SK-N-SH (cell line): ENCODE measurements at regions not wholly inside any gene's neighbourhood (a gene's known extent, or its start where the extent isn't known, plus 50 kb on each side); places are given as distances from the start of the nearest gene placed in this dataset.

Experiments
- CTCF ChIA-PET: fragments of 300-600, 350-600 bp; formaldehyde crosslinking; extraction: SDS; loops from one replicate; lab custom pipeline; 2021; lab: Yijun Ruan, JAX
- POLR2A ChIA-PET: fragments of 350-600 bp; sonication (Branson Sonifier 250); formaldehyde crosslinking; extraction: SDS; loops from one replicate; lab custom pipeline; 2020; ENCODE audit warnings: antibody characterized with exemption, inconsistent platforms; lab: Yijun Ruan, JAX
- DNase-seq: peaks from one replicate; pipeline ENCODE4 v3.0.0; 2012
- H2AFZ ChIP-seq: fragments of 200-600 bp; sonication (generic); 2 replicates; pipeline ENCODE4 v1.8.1; 2016; ENCODE audit warnings: antibody characterized with exemption, mild to moderate bottlenecking, low read depth
- H3F3A ChIP-seq: fragments of 200-600 bp; sonication (generic); replicated peaks from 2 replicates; pipeline ENCODE3; 2016; ENCODE audit warnings: antibody characterized with exemption, mild to moderate bottlenecking; ENCODE audit not compliant: insufficient read depth
- H3K27ac ChIP-seq, 2 experiments: fragments of 200-500 bp in 1 of 2; fragments of 200-600 bp in 1 of 2; sonication (Bioruptor generic) in 1 of 2; sonication (generic), shearing (Covaris generic) in 1 of 2; 2 replicates each; pipeline versions ENCODE4 v1.5.1 to v1.6.1; 2014 to 2016; ENCODE audit warnings: low read depth in 2 of 2, inconsistent platforms in 1 of 2, low read length in 1 of 2, mild to moderate bottlenecking in 1 of 2, mixed read lengths in 1 of 2
- H3K27me3 ChIP-seq: fragments of 200-600 bp; sonication (generic), shearing (Covaris generic); 2 replicates; pipeline ENCODE4 v1.6.1; 2016; ENCODE audit warnings: mixed run types; ENCODE audit not compliant: insufficient read depth
- H3K36me3 ChIP-seq, 2 experiments: fragments of 200-500 bp in 1 of 2; fragments of 200-600 bp in 1 of 2; sonication (Bioruptor generic) in 1 of 2; sonication (generic) in 1 of 2; replicated peaks in 1 of 2; 2 replicates each; pipeline versions ENCODE3 to v1.5.1; 2014 to 2016; ENCODE audit warnings: low read length in 1 of 2, mild to moderate bottlenecking in 1 of 2; ENCODE audit not compliant: insufficient read depth in 2 of 2, control insufficient read depth in 1 of 2
- H3K4me1 ChIP-seq, 2 experiments: fragments of 200-500 bp in 1 of 2; fragments of 200-600 bp in 1 of 2; sonication (Bioruptor generic) in 1 of 2; sonication (generic), shearing (Covaris generic) in 1 of 2; 2 replicates each; pipeline versions ENCODE4 v1.5.1 to v1.6.1; 2014 to 2016; ENCODE audit warnings: low read depth in 1 of 2, low read length in 1 of 2, mixed run types in 1 of 2; ENCODE audit not compliant: insufficient read depth in 2 of 2, control insufficient read depth in 1 of 2
- H3K4me2 ChIP-seq: fragments of 200-600 bp; sonication (generic), shearing (Covaris generic); 2 replicates; pipeline ENCODE4 v1.6.1; 2017; ENCODE audit warnings: mixed run types
- H3K4me3 ChIP-seq, 2 experiments: fragments of 200-500 bp in 1 of 2; fragments of 200-600 bp in 1 of 2; sonication (Bioruptor generic) in 1 of 2; sonication (generic), shearing (Covaris generic) in 1 of 2; 2 replicates each; pipeline versions ENCODE4 v1.5.1 to v1.8.1; 2014 to 2016; ENCODE audit warnings: low read depth in 2 of 2, inconsistent platforms in 1 of 2, low read length in 1 of 2, mild to moderate bottlenecking in 1 of 2, mixed read lengths in 1 of 2, moderate library complexity in 1 of 2
- H3K79me2 ChIP-seq: fragments of 200-600 bp; sonication (generic); 2 replicates; pipeline ENCODE4 v1.8.1; 2017; ENCODE audit warnings: mild to moderate bottlenecking; ENCODE audit not compliant: insufficient read depth
- H3K9ac ChIP-seq: fragments of 200-600 bp; sonication (generic); 2 replicates; pipeline ENCODE4 v1.6.1; 2017; ENCODE audit warnings: mixed run types
- H3K9me2 ChIP-seq: fragments of 200-600 bp; sonication (generic); 2 replicates; pipeline ENCODE4 v1.6.1; 2017; ENCODE audit warnings: mixed run types
- H3K9me3 ChIP-seq: fragments of 200-600 bp; sonication (generic); 2 replicates; pipeline ENCODE4 v1.6.1; 2017; ENCODE audit warnings: mixed run types, mild to moderate bottlenecking, moderate library complexity
- H4K20me1 ChIP-seq: fragments of 200-600 bp; sonication (generic); 2 replicates; pipeline ENCODE4 v1.6.1; 2017; ENCODE audit warnings: mild to moderate bottlenecking, mixed run types; ENCODE audit not compliant: insufficient read depth
- FOXJ3 ChIP-seq: sonication (generic); formaldehyde crosslinking; IDR thresholded peaks from 2 replicates; pipeline ENCODE4 v1.5.1; 2020; ENCODE audit warnings: mild to moderate bottlenecking, missing genetic modification reagents
- GATA2 ChIP-seq: sonication (generic); formaldehyde crosslinking; IDR thresholded peaks from 2 replicates; pipeline ENCODE4 v1.5.0; 2020; ENCODE audit warnings: mild to moderate bottlenecking, missing genetic modification reagents
- JUND ChIP-seq: IDR thresholded peaks from 2 replicates; pipeline ENCODE4 v1.4.0; 2012
- MEF2A ChIP-seq: IDR thresholded peaks from 2 replicates; pipeline ENCODE4 v1.4.0; 2012; ENCODE audit warnings: low read depth, borderline replicate concordance
- NFIC ChIP-seq: IDR thresholded peaks from 2 replicates; pipeline ENCODE4 v1.4.0; 2012; ENCODE audit warnings: borderline replicate concordance
- POLR2AphosphoS5 ChIP-seq: IDR thresholded peaks from 2 replicates; pipeline ENCODE4 v1.6.1; 2012; ENCODE audit warnings: low read depth, low read length
- RAD21 ChIP-seq: IDR thresholded peaks from 2 replicates; pipeline ENCODE4 v1.6.1; 2012; ENCODE audit warnings: mild to moderate bottlenecking, low read length
- RCOR1 ChIP-seq: fragments of 150-350 bp; IDR thresholded peaks from 2 replicates; pipeline ENCODE4 v1.6.1; 2017; ENCODE audit warnings: antibody characterized with exemption, low read length
- REST ChIP-seq: IDR thresholded peaks from 2 replicates; pipeline ENCODE4 v1.6.1; 2012; ENCODE audit warnings: mild to moderate bottlenecking, low read depth, low read length, moderate library complexity
- RXRA ChIP-seq: IDR thresholded peaks from 2 replicates; pipeline ENCODE4 v1.4.0; 2012; ENCODE audit warnings: low read depth, mild to moderate bottlenecking, borderline replicate concordance
- SMC3 ChIP-seq: IDR thresholded peaks from 2 replicates; pipeline ENCODE4 v1.6.1; 2012; ENCODE audit warnings: low read depth, low read length, improper control_type of control experiment
- TAF1 ChIP-seq: IDR thresholded peaks from 2 replicates; pipeline ENCODE4 v1.6.1; 2012; ENCODE audit warnings: low read depth, mild to moderate bottlenecking, low read length, moderate library complexity, borderline replicate concordance
- WGBS: methylation state at CpG from one replicate; pipeline ENCODE4 v1.1.6; 2017; ENCODE audit warnings: low lambda C conversion rate; 5-methylcytosine and 5-hydroxymethylcytosine counted together
- TF ChIP-seq, protein P1 (sequence below): IDR thresholded peaks from 2 replicates; pipeline ENCODE4 v1.4.0; 2012; ENCODE audit warnings: low read depth, borderline replicate concordance
- TF ChIP-seq, protein P2 (sequence below): fragments of 150-350 bp; IDR thresholded peaks from 2 replicates; pipeline ENCODE4 v1.6.1; 2017; ENCODE audit warnings: antibody characterized with exemption, low read length, low read depth, borderline replicate concordance

- TF ChIP-seq REST (no peak), JUND (no peak), NFIC (no peak)
- TF ChIP-seq, protein P1, sequence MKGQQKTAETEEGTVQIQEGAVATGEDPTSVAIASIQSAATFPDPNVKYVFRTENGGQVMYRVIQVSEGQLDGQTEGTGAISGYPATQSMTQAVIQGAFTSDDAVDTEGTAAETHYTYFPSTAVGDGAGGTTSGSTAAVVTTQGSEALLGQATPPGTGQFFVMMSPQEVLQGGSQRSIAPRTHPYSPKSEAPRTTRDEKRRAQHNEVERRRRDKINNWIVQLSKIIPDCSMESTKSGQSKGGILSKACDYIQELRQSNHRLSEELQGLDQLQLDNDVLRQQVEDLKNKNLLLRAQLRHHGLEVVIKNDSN, result no peak
Measured at GRCh38 chr1:83718338-83718737, 280.6 kb downstream of the TTLL7 start (continued).

DNA sequence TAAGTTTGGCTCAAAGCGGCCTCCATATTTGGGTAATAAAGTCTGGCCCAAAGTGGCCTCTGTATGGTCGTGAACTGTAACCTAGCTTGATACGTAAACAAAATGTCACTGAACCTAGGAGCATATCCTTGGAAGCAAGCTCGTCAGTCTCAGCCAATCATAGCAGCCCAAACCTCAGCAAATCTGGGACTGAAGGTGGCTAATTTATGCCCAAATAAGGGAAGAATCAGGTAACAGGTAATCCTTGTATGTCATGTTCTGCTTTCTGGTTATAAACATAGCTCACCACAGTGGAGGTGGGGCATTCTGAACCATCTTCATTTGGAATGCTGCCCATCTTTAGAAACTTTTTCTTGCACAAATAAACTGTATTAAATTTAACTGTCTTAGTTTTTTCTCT lies 281.1 kb downstream of the TTLL7 start:
- H4K20me1 ChIP-seq, result no peaks in the 10 kb centered on the region
- H3K4me2 ChIP-seq, result no peak overlapping the region
- POLR2A ChIA-PET, result interaction anchor here (0.6 kb wide), 1 partner anchor 51 kb away, joined by 4 read pairs; no protein-coding TSS in a partner anchor
- no peaks in the 10 kb centered on the region for H3K79me2 ChIP-seq
- no peaks in the 10 kb centered on the region for H3F3A ChIP-seq
- H3K9me3 ChIP-seq, result no peaks in the 10 kb centered on the region
- H3K9ac ChIP-seq, result no peak overlapping the region
- no peaks in the 10 kb centered on the region for H3K36me3 ChIP-seq
- H3K4me1 ChIP-seq, result peaks cover 0 to 9% of the 10 kb centered on the region in 2 experiments; a peak in 2 of 4 replicates
- H3K27ac ChIP-seq, result no peak overlapping the region
- TF ChIP-seq RAD21 (no peak), RXRA (no peak), SMC3 (no peak), MEF2A (no peak), TAF1 (no peak), GATA2 (CRISPR knock-in tag) (no peak), RCOR1 (no peak), FOXJ3 (CRISPR knock-in tag) (no peak), POLR2AphosphoS5 (no peak)
- TF ChIP-seq, protein P1, result no peak
- TF ChIP-seq, protein P2, sequence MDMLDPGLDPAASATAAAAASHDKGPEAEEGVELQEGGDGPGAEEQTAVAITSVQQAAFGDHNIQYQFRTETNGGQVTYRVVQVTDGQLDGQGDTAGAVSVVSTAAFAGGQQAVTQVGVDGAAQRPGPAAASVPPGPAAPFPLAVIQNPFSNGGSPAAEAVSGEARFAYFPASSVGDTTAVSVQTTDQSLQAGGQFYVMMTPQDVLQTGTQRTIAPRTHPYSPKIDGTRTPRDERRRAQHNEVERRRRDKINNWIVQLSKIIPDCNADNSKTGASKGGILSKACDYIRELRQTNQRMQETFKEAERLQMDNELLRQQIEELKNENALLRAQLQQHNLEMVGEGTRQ, result no peak
- TF ChIP-seq, all 33 proteins: peak for 0
- Histone ChIP-seq H2AFZ (no peak overlapping the region), H3K9me2 (no peaks in the 10 kb centered on the region), H3K27me3 (no peaks in the 10 kb centered on the region), H3K4me3 (no peak overlapping the region)
- DNase-seq, result no peak
- 38% methylated on average over 4 of the region's 4 CpGs for WGBS
- CTCF ChIA-PET, result interaction anchor here (1.0 to 1.2 kb wide), 3 partner anchors 10 to 24 kb away, joined by 3 read pairs; no protein-coding TSS in a partner anchor
